Cardiac muscle cell (in vitro differentiated cells and primary cell): ENCODE measurements at regions not wholly inside any gene's neighbourhood (a gene's known extent, or its start where the extent isn't known, plus 50 kb on each side); places are given as distances from the start of the nearest gene placed in this dataset.
A peak's percentile ranks its signal among the peaks of the same experiment; 100 is the strongest.

ENCODE experiments used
- DNase-seq, 2 donors: peaks; one replicate each; pipeline versions ENCODE4 v3.0.0 to v3.0.0-alpha.2; 2010 to 2017; ENCODE audit warnings: low read depth in 1 of 2, low spot score in 1 of 2
- H3K27ac ChIP-seq: fragments of 200-600 bp; sonication (generic); 2 replicates; pipeline ENCODE4 v1.5.1; 2016
- H3K27me3 ChIP-seq: fragments of 200-600 bp; sonication (generic); 2 replicates; pipeline ENCODE4 v1.6.0; 2016; ENCODE audit warnings: control low read depth
- H3K36me3 ChIP-seq: fragments of 200-600 bp; sonication (generic); 2 replicates; pipeline ENCODE4 v1.5.1; 2016; ENCODE audit warnings: control low read depth
- H3K4me1 ChIP-seq: fragments of 200-600 bp; sonication (generic); 2 replicates; pipeline ENCODE4 v1.8.1; 2017; ENCODE audit warnings: low read depth, mild to moderate bottlenecking, mixed run types
- H3K4me3 ChIP-seq: fragments of 200-600 bp; sonication (generic); 2 replicates; pipeline ENCODE4 v1.5.1; 2016; ENCODE audit warnings: mild to moderate bottlenecking
- H3K9me3 ChIP-seq: fragments of 200-600 bp; sonication (generic); 2 replicates; pipeline ENCODE4 v1.5.1; 2017; ENCODE audit warnings: low read depth, mild to moderate bottlenecking, control low read depth
- CTCF ChIP-seq: IDR thresholded peaks from 2 replicates; pipeline ENCODE4 v1.5.1; 2012; ENCODE audit warnings: low read depth, mild to moderate bottlenecking, low read length

- Histone ChIP-seq H3K27me3 (no peaks in the 10 kb centered on the region), H3K36me3 (no peaks in the 10 kb centered on the region), H3K4me1 (no peaks in the 10 kb centered on the region), H3K9me3 (no peaks in the 10 kb centered on the region), H3K27ac (no peak overlapping the region), H3K4me3 (no peak overlapping the region)
- TF ChIP-seq CTCF = no peak
- DNase-seq = peak in 1 of 2 donors; percentile 38
Observed at GRCh38 chr6:129923530-129924250, 62.6 kb upstream of the TMEM244 start.

- H3K27ac ChIP-seq = no peak overlapping the region
- H3K4me1 ChIP-seq = no peaks in the 10 kb centered on the region
- no peaks in the 10 kb centered on the region for H3K36me3 ChIP-seq
- H3K9me3 ChIP-seq = no peaks in the 10 kb centered on the region
- H3K27me3 ChIP-seq = no peaks in the 10 kb centered on the region
- DNase-seq = no peak
- TF ChIP-seq CTCF = no peak
- no peak overlapping the region for H3K4me3 ChIP-seq
Observed at GRCh38 chr6:129921169-129921817, 60.2 kb upstream of the TMEM244 start.

- H3K36me3 ChIP-seq = no peaks in the 10 kb centered on the region
- H3K27ac ChIP-seq = no peak overlapping the region
- no peak overlapping the region for H3K4me3 ChIP-seq
- no peaks in the 10 kb centered on the region for H3K9me3 ChIP-seq
- no peak for TF ChIP-seq CTCF
- peak in 1 of 2 donors; percentile 16 for DNase-seq
- H3K4me1 ChIP-seq = no peaks in the 10 kb centered on the region
- H3K27me3 ChIP-seq = no peaks in the 10 kb centered on the region
Observed at GRCh38 chr6:129920103-129920798, 59.1 kb upstream of the TMEM244 start.

GRCh38 chr6:129911732-129912131, 50.6 kb upstream of the TMEM244 start:
- no peak for TF ChIP-seq CTCF
- no peak for DNase-seq
- no peaks in the 10 kb centered on the region for H3K36me3 ChIP-seq
- no peak overlapping the region for H3K4me3 ChIP-seq
- H3K27me3 ChIP-seq = no peaks in the 10 kb centered on the region
- no peaks in the 10 kb centered on the region for H3K4me1 ChIP-seq
- no peak overlapping the region for H3K27ac ChIP-seq
- no peaks in the 10 kb centered on the region for H3K9me3 ChIP-seq
